Stimulated activated CD4-positive, alpha-beta T cell treated with anti-CD3 and anti-CD28 coated beads, Interleukin-2, amount 100 ng/mL, for 24 hours (primary cell): ENCODE measurements at regions not wholly inside any gene's neighbourhood (a gene's known extent, or its start where the extent isn't known, plus 50 kb on each side); places are given as distances from the start of the nearest gene placed in this dataset.
"Not testable (repeated sequence)": the region's sequence is repeated elsewhere in the genome, so short reads cannot be mapped to it uniquely, and the experiment has no call there.

Source experiments
- DNase-seq, 2 donors: peaks; one replicate each; pipeline ENCODE4 v3.0.0-alpha.2; 2020

DNA sequence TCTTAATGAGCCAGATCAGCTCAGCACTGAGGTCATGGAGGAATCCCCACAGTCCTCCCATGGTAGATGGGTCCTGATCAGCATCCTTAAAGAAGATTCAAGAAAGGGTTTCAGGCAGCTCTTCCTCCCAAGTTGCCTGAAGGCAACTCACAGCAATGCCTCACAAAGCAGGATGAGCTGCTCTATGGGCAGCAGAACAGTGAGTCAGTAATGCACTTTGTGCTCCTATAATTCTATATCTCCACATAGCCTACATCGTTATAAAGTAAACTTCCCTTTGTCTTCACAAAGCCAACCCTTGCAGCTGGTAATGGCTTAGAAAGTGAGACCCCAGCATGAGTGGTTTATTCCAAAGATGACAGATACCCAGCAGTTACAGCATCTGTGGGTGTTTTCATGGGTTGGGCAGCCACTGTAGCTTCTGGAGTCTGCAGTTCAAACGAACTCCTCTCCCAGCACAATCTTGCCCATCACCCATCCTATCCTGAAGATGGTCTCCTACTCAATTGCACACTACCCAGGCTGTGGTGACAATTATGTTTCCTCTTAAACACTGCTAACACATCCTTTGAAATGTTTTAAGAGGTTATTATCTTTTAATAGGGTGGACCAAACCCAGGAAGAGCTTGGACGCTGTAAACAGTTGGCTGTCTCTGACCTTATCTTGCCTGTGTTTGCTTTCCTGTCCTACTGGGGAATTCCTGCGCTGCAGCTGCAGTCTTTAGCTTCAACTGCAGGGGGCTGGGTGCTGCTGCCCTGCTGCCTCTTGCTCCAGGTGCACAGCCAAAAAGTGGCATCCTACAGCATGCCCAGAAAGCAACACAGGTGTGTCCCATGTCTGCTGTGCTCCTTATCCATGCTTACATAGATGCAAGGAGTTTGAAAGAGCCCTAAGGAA lies 286.9 kb downstream of the ANAPC1 start:
- not testable (repeated sequence) for DNase-seq

DNA sequence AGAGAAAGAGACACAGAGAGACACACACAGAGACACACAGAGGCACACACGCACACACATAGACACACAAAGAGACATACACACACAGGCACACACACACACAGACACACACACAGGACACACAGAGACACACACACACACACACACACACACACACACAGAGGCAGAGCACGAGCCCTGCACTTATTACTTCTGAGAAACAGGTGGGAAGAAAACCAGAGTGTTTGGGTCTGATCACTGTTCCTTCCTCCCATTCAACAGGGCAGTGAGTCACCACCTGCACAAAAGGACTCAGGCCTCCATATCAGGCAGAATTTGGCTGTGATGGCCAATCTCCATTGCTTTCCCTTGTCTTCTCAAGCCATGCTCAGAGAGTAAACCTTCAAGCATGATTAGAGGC lies 285.0 kb downstream of the ANAPC1 start:
- DNase-seq: not testable (repeated sequence)

DNA sequence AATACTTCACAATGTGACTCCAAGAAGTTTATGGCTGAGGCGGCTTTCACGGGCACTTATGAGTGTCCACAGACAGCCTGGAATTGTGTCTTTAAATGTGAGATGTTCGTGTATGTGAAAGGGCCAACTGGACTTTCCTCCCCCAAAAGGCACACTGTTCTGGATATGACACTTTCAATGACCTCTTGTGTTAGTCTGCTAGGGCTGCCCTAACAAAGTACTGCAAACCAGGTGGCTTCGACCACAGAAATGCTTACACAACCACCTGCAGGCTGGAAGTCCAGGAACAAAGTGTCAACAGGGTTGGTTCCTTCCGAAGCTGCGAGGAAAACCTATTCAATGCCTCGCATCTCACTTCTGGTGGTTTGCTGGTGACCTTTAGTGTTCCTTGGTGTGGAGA lies 281.7 kb downstream of the ANAPC1 start:
- DNase-seq: not testable (repeated sequence)

DNA sequence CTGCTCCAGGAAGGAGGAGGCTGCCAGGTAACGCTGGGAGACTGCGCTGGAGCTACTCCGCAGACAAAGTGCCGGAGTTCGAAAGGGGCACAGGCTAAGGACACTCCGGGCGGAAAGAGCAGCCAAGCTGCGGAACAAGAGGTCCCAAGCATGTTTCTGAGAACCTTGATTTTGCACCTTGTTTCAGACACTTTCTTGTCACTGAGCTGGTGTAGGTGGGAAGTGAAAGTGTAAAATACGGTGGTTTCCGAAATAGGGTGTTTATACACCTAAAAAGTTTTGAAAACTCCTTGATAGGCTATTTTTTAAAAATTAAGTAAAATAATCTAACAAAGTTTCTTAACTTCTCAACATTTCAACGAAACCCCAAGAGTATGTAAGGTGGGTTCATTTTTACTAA lies 278.2 kb downstream of the ANAPC1 start:
- DNase-seq: not testable (repeated sequence)

DNA sequence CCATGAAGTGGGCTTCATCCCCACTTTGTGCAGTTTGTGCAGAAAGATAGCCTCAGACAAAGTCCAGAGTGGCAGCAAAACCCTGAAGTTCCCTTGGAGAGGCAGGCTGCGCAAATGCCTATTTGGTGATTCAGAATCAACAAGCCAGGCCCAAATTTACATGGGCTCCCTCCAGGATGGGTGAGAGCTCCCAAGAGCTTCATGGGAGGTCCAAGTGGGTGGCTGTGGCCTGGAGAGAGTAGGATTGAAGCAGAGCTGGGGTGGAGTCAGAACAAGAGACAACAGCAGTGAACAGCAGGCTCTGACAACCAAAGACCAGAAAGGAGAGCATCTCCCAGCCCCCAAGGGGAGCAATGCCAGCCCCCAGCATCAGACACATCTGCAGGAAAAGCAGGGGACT lies 277.4 kb downstream of the ANAPC1 start:
- not testable (repeated sequence) for DNase-seq

DNA sequence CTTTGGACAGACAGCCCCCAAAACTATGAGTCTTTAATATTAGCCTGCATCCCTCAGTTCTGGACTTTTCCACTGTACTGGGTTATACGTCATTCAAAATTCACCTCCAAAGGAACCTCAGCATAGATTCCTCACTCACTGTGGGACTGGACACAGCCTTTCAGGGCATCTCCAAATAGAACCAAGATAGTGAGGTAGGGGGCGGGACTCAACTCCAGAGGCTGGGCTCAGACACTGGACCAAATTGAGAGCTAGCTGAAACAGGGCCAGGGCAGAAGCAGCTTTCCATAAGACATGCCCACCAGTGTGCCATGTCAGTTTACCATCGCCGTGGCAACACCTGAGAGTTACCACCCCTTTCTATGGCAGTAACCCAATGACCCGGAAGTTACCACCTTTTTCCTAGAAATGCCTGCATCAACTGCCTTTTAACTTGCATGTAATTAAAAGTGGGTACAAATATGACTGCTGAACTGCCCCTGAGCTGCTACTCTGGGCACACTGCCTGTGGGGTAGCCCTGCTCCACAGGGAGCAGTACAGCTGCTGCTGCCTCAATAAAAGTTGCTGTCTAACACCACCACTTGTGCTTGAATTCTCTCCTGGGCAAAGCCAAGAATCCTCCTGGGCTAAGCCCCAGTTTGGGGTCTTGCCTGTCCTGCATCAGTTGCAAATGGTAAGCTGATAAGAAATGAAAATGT lies 274.7 kb downstream of the ANAPC1 start:
- DNase-seq: not testable (repeated sequence)

DNA sequence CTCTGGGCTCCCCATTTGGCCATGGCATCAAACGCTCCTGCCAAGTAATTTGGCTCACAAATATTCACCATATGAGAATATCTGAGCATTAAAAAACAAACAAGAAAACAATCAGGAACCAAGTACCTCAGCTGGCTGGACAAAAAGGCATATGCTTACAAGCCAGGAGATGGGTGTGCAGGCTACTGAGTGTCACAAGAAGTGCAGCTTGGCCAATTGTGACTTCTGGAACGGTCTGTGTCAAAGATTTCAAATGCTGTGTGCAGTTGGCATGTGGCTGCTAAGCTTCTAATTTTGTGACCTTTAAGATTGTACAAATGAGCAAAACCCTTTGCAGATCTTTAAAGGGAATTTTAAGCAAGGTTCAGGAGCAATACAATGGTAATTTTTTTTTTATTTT lies 274.0 kb downstream of the ANAPC1 start:
- DNase-seq: not testable (repeated sequence)

DNA sequence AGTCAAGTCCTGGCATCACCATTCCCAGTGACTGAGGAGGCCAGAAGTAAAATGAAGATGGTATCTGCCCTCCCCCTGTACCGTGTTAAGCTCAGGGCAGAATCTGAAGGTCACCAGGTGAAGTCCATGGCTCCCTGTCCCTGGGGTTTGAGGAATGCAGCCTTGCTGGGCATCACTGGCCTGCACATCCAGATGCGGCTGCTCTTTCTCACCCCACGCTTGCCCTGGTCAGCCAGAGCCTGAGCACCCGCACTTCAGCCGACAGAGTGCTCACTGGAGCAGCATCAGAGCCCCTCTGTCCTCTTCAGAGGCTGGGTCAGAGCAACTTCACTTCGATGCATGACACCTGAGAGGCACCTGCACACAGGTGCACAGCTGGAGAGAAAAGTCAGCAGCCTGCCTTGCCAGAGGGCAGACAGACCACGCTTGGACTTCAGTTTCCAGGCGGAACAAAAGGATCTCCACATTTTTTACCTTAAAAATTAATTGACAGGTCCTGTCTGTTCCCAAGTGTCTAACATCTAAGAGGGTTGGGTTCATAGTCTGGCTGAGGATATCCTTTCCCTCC lies 267.3 kb downstream of the ANAPC1 start:
- no peak for DNase-seq

DNA sequence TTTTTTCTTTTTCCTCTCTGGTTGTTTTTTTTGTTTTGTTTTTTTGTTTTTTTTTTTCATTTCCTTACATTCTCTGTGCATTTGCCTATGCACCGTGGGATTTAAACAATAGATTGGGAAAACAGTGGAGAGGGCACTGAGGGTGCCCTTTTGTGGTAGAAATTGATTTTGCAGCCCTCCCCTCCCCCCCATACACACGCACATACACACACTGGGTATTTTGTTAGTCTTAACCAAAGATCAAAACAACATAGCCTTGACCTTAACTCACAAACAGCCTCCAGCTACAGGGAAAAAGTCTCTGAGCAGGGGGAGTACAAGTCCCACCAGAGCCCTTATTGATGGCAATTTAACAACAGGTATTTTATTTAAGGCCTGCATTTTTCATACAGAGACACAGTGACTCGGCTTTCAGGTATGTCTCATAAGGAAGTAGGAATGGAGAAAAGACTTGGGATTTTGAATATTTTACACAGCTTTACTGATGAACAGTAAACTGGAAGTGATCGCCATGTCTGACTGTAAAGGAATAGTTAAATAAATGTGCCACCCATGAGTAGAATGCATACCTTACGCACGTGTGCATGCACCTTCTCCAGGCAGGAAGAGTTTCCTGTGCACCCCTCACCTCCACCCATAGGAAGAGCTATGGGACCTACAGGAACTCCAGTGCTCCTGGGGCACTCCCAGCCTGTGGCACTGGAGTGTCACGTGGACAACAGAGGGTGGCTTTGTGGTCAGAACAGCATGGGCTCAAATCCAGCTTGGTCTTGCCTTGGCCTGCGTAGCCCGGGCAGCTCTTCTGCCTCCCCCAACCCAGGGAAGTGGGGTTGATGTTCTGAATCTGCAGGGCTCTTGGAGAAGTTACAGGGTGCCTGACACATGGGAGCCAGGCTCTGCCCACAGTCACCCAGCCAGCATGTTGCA lies 266.4 kb downstream of the ANAPC1 start:
- no peak for DNase-seq

DNA sequence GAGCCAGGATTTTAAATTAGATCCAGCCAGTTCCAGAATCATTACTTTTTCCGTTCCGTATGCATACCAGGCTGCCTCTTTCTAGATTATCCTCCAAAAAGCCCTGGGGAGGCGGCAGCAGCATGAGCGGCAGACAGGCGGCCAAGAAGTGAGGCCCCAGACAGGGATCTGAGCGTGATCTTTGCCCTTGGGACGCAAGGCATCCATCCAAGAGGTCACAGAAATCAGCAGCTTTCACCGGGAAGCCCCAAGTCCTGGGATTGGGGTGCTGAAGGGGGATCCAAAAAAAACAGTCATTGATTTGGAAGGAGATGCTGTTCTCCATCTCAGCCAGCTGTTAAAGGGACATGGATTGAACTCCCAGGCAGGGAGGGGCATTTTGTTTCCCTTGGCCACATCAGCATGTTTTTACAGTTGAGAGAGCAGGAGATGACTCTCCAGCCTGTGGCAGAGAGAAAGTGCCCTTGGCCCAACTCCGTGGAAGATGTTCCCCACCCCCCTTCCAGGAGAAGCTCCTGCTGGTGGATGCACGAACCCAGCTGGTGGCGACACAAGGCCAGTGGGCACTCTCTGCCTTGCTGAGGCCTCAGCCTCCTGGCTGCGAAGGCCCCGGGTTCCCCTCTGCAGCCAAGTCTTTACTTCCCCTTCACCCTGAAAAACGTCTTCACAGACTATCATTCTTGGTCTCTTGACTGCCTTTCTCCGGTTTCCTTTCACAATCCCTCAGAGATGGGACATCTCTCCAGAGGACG lies 265.6 kb downstream of the ANAPC1 start:
- DNase-seq: no peak

DNA sequence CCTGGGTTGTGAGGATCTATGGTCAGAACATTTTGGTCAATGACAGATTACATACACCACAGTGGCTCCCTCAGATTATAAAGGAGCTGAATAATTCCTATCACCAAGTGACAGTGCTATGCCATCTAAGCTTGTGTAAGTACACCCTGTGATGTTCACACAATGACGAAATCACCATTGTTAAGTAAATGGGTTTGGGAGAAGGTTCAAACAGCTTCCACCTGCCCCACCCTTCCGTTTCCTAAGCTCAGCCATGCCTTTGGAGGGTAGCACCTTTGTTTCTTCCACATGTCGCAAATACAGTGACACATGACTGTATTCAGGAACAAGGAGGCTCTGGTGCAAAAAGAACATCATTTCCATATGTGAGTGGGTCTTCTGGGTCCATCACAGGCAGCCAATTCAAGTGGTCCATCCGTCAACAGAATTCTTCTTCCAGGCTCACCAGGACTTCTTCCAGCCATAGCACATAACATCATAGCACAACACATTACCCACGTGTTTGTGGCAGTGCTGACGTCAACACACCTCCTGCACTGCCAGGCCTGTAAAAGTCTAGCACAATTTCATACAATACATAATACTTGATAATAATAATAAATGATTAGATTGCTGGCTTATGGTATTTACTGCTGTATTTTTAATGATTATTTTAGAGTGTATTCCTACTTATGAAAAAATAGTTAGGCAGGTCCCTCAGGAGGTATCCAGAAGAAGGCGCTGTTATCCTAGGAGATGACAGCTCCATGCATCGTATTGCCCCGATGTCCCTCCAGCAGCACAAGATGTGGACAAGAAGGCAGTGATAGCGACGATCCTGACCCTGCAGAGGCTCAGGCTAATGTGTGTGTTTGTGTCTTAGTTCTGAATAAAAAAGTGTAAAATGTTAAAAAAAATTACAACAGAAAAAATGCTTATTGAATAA lies 264.8 kb downstream of the ANAPC1 start:
- DNase-seq: no peak

DNA sequence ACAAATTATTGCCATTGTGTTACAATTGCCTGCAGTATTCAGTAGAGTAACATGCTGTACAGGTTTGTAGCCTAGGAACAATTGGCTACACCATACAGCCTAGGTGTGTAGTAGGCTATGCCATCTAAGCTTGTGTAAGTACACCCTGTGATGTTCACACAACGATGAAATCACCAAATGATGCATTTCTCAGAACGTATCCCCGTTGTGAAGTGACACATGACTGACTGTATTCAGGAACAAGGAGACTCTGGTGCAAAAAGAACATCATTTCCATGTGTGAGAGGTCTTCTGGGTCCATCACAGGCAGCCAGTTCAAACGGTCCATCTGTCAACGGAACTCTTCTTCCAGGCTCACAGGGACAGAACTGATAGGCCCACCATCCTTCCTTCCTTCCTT lies 263.7 kb downstream of the ANAPC1 start:
- no peak for DNase-seq

DNA sequence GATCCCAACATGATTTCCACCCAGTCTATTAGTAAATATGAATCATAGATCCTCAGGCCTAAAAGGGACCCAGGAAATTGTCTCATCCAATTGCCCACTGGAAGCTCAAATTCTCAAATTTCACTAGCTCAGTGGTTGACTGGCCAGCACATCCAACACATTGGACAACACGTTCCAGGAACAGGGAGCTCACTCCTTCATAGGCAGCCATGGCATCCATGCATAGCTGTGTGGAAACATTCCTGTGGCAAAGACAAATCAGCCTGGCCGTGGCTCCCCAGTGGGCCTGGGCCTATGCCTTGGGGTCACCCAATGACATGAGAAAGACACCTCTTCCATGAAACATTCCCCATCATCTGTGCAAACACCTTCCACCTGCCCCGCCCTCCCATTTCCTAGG lies 261.1 kb downstream of the ANAPC1 start:
- no peak for DNase-seq

DNA sequence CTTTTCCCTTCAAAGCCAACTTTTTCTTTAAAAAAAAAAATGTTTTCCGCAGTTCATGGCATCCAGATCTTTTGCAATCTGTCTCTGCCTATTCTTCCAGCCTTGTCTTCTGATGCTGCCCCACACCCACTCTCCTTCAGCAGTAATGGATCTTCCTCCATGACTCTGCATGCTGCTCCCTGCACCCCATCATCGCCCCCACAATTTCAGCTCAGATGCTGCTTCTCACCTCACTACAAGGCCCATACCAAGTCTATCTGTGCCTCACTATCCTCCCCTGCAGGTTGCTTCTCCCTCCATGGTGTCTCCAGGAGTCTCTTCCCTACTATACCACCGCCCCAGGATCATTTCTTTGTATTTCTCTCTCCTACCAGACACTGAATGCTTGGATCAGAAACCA lies 260.6 kb downstream of the ANAPC1 start:
- DNase-seq: no peak

DNA sequence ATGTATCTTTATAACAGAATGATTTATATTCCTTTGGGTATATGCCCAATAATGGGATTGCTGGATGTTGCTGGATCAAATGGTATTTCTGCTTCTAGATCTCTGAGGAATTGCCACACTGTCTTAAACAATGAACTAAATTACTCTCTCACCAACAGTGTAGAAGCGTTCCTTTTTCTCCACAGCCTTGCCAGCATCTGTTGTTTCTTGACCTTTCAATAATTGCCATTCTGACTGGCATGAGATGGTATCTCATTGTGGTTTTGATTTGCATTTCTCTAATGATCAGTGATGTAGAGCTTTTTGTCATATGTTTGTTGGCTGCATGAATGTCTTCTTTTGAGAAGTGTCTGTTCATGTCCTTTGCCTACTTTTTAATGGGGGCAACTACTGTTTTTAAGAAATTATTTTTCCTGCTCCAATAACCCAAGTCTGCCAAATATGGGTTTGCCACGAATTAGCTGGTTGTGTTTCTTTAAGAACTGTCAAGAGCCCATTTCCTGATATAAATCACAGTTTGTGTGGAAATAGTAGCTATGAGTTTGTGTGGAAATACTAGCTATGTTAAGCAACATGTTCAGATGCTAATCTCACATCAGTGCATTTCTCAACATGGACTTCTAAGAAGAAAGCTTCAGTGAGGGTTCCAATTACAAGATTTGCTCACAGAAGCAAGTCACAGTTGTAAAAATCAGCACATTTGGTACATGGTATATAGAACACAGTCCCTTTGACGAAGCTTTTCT lies 259.4 kb downstream of the ANAPC1 start:
- DNase-seq: no peak

DNA sequence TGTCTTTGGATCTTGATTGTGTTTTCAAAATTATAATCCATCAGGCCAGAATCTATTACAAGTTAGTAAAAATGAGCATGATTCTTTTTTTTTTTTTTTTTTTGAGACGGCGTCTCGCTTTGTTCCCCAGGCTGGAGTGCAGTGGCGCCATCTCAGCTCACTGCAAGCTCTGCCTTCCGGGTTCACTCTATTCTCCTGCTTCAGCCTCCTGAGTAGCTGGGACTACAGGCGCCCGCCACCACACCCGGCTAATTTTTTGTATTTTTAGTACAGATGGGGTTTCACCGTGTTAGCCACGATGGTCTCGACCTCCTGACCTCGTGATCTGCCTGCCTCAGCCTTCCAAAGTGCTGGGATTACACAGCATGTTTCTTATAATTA lies 258.8 kb downstream of the ANAPC1 start:
- not testable (repeated sequence) for DNase-seq

DNA sequence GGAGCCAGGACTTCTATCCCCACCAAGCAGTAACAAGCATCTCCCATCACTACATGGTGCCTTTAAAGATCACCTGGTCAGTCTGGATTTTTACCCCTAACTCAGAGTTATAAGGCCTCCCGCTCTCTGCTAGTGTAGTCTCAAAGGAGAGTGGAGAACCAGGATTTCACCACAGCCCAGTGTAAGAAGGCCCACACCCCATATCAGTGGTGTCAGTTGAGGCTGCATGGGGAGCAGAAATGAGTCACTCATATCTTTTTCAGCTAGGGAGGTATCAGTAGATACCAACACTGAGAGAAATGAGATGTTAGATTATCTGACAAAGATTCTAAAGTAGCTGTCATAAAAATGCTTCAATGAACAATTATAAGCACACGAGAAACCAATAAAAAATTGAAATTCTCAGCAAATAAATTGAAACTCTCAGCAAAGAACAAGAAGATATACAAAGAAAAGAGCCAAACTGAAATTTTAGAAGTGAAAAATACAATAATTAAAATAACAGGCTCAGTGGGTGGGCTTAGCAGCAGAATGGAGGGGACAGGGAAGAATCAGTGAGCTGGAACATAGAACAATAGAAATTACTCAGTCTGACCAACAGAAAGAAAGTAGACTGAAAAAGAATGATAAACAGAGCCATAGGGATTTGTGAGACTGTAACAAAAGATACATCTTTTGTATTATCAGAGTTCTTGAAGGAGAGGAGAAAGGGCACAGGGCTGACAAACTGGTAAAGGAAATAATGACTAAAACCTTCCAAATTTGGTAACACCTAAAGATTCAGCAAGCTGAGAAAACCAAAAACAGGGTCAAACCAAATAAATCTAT lies 257.7 kb downstream of the ANAPC1 start:
- no peak for DNase-seq

DNA sequence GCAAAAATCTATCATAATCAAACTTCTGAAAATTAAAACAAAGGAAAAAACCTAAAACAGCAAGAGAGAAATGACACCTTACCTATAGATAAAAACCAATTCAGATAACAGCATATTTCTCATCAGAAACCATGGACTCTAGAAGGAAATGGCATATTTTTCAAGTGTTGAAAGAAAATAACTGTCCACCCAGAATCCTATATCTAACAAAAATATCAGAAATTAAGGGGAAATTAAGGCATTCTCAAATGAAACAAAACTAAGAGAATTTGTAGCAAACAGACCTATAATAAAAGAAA lies 257.2 kb downstream of the ANAPC1 start:
- DNase-seq: no peak

DNA sequence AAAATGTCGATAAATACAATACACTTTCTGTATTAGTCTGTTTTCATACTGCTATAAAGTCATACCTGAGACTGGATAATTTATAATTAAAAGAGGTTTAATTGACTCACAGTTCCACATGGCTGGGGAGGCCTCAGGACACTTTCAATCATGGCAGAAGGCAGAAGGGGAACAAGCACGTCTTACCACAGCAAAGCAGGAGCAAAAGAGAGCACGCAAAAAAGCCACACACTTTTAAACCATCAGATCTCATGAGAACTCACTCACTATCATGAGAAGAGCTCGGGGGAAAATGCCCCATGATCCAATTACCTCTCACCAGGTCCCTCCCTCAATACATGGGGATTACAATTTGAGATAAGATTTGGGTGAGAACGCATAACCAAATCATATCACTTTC lies 256.7 kb downstream of the ANAPC1 start:
- DNase-seq: no peak
